ENCODE measurements at regions not wholly inside any gene's neighbourhood (a gene's known extent, or its start where the extent isn't known, plus 50 kb on each side); places are given as distances from the start of the nearest gene placed in this dataset.

DNA sequence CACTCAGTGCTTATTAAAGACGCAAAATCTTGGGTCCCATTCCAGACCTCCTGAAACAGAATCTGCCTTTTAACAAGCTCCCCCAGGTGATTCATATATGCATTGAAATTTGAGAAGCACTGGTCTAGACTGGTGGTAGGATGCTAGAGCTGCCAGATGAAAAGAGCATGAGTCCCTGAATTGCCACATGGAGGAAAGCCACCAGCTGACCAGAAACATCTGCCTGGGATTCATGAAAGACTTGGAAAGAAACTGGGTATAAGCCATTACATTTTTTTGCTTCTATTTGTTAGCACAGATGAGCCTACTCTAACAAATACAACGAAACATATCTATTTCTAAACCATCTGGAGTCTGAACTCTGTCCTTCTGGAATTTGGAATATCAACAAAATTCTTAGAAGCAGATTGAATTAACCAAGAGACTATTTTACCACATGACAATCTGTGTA lies 228.9 kb downstream of the RBM43 start:
- peak; percentile 51 for DNase-seq

DNA sequence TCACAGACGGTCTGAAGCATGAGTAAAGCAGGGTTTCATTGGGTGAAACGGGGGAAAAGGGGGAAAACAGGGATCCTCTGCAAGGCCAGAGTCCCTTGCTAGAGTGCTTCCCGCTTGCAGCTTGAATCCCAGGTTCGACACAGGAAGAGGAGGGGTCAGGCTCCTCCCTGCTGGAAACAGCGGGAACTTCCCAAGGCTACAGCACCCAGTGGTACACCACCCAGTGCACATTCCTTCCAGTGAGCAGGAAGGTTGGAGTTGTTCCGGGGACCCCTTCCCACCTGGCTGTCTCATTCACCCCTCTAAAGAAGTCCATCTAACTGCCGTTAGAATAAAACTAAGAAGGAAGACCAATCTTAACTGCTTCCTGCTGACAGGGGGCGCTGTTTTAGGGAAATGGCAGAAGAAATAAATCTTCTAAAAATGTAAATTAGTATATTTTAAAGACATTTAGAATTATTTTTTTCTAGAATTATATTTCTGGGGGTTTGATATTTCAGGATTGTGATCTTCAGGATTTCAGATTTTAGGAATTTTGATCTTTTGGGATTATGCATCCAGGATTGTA lies 230.9 kb downstream of the RBM43 start:
- no peak for DNase-seq

DNA sequence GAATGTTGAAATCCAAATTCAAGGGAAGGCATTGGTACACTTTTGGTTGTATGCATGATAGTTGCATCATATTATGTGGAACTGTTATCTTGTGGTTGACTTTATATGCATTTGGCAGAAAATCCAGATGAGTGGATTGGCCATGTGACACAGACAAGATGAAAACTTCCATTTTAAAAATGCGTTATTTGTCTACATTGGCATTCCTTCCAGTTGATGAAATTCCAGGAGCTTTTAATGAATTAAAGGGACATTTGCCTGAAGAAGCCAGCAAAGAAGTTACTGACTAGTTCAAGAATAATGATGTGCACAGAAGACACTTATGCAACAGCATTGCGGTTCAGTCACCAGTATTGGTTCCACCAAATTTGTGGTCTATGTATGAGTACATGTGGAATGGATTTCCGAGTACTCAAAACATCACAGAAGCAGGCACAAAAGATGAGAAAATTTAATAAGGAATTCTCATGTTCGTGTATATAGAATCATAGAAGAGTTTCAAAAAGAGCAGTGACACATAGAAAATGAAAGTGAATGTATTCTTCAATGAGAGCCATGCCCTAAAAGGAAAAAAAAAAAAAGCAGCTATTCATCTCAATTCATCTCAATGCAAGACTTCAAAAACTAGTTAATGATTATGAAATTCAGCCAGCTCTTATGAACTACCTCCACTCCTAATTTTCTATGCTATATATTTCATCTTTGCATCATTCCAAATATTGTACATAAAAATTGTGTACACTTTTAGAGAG lies 232.1 kb downstream of the RBM43 start:
- DNase-seq = no peak

DNA sequence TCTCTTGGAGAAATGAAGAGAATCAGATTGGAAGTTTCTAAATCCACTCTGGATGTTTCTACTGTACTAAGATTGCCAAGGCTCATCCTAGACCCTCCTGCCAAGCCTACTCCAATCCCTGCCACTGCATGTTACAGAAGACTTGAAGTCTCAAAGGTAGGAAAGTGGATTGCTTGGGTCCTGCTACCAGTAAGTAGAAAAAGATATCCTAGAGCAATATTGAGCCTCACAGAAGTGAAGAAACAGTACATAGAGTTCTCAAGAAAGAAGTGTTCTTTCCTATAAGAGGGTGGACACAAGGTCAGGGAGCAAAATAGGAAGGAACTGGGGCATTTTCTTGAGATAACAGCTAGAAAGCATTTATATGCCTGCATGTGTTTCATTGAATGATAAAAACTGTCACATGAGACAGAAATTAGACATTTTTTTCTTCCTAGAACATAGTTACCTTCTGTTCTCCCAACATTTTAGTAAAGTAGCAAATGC lies 232.9 kb downstream of the RBM43 start:
- DNase-seq = no peak

DNA sequence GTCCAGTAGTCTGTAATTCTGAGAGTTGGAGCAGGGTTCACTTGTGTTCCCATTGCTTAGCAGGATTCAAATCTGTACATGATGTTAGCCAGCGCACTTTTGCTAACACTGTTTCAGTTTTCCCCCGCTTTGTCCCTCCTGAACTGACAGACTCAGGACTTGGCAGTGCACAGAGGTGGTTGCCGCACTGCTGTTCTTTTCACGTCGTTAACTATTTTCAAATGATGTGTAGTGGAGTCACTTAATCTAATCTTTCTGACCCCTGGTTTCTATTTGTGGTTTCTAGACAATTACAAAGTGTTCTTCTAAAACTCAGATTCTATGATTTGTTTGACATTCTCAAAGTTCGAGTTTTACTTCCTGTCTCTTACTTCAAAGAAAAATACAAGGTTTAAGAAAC lies 234.5 kb downstream of the RBM43 start:
- DNase-seq = no peak

DNA sequence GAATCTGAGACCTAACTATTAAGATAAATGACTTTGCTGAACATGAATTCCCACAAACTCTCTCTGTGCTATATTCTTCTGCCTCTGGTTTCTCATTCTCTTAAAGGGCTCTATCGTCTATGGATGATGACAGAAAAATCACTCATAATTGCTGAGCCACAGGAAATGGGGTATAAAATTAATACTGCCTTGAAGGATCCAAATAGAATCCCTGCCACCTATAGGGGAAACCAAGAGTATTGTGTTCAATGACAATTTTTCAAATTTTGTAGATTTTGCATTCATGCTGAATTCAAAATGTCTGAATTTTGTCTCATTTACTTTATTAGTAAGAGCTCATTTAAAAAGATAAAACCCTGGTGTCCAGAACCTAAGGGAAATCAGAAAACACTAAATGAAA lies 235.8 kb downstream of the RBM43 start:
- DNase-seq = no peak

DNA sequence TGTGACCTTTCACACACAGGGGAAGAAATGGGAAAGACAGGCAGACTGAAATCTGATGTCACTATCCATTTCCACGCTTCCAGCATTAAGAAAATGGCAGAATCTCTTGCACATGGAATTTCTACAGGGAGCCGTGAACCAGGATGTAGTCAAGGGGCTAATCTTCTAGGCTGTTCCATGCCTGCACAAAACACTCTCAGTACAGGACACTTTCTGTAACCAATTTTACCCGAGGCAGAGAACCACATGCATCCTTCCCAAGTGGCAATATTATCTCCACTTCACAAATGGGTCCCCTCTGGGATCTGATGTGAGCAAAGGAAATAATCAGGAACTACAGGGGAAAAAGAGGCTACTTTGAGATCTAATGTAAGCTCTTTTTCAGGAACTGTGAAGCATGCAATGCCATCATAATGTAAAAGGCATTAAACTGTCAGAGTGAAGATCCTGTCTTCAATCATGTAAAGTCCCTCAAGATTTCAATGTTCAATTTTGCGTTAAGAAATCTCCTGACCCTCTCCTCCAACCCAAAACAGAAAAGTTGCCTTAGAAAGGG lies 236.9 kb downstream of the RBM43 start:
- no peak for DNase-seq

DNA sequence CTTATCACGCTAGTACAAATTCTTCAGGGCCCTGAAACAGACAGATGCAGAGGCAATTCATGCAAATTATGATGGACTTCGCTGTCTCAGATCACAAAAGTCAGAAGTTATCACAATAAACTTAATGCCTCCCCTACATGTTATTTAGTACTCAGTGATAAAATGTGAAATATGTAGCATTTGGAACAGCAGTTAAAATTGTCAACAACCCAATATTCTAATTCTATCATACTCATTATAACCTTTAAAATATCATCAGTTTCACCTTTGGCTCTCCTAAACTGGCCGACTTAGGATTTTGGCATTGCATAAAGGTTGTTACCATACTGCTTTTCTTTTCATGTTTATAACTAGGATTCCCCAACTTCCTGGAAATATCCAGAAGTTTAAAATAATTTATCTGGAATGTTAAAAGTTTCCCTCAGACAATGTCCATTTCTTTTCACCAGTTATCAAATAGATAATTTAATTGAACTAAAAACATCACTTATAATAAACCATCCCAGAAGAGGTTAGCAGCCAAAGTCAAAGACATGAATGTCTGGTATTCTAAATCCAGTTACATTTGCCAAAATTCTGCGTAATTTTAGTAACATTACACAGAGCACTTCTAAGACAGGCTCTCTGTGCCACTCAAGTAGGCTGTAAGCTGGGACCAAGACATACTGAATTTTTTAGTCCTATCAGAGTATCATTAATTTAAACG lies 239.8 kb downstream of the RBM43 start:
- no peak for DNase-seq

DNA sequence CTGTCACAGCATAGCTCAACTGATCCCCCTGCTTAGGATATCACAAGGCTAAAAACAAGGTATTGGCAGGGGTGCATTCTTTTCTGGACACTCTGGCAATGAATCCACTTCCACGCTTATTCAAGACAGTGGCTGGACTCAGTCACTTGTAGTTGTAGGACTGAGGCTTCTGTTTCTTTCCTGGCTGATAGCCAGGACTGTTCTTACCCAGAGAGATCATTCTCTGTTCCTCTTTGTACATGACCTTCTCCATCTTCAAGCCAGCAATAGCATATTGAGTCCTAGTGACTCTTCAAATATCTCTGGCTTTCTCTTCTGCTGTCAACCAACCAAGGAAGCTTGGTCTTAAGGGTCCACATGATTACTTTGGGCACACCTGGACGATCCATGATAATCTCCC lies 241.3 kb downstream of the RBM43 start:
- no peak for DNase-seq

DNA sequence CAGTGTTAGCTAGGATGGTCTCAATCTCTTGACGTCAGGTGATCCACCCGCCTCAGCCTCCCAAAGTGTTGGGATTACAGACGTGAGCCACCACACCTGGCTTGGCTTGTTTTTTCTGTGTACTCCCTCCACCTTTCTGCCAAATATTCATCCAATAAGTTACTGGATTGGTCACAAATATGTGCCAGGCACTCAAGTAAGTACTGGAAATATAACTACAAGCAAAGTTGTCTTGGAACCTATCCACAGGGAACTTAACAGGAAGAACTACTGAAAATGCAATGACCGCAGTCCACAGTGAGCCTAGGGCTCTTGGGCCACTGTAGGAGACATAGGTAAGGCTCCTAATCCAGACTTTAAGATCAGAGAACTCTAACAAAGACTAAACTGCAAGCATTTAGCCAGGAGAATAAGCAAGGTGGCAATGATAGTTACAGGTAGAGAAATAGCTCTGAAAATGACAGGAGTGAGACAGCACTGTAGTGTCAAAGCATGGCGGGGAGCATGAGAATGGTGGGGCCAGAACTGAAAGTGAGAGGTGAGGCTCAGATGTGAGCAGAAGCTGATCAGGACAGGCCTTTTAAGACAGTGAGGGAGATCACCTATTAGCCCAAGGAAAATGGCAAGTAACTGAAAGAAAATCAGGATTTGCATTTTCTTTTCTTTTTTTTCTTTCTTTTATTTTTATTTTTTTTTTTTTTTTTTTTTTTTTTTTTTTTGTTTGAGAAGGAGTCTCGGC lies 252.1 kb downstream of the RBM43 start:
- DNase-seq = no peak

DNA sequence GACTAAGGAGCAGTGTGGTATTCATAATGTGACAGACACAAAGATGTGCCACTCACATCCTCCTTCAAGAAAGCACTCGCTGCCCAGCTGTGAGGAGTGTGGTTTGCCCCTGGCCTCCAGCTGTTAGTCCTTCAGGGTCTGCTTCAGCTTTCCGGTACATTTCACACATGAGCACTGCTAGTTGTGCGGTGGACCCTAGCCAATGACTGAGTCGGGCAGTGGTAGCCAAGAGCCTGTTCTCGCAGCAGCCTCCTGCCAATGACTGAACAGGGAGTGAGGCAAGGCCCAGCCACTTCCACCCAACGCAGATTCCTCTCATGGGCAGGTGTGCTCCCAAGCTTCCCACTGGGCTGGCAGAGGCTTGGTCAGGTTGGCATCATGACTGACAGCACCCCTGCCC lies 254.3 kb downstream of the RBM43 start:
- no peak for DNase-seq

DNA sequence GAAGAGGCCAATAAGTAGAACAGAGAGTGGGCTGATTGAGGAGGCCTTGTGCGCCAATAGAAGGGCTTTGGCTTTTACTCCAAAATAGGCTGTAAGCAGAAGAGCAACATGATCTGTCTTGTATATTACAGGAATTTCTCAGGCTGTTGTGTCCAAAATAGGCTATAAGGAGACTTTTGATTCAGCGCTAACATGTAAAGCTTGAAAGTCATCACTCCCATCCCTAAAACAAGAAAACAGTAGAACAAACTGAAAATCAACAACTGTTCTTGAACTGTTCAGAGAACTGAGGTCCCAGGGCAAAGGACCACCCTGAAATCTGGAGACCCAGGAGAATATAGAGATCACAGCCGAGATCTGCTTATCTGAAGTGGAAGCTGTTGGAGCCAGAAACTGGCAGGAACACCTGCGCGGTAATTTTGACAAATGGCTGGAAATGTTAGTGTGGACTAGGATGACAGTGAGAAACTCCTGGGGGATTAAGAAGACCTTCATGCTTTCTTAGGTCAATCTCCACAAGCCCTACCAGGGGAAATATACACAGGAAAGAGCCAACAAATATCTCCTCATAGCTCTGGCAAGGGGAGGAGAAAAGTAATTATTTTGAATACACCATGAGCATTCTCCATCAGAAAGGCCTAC lies 258.6 kb downstream of the RBM43 start:
- peak; percentile 52 for DNase-seq

DNA sequence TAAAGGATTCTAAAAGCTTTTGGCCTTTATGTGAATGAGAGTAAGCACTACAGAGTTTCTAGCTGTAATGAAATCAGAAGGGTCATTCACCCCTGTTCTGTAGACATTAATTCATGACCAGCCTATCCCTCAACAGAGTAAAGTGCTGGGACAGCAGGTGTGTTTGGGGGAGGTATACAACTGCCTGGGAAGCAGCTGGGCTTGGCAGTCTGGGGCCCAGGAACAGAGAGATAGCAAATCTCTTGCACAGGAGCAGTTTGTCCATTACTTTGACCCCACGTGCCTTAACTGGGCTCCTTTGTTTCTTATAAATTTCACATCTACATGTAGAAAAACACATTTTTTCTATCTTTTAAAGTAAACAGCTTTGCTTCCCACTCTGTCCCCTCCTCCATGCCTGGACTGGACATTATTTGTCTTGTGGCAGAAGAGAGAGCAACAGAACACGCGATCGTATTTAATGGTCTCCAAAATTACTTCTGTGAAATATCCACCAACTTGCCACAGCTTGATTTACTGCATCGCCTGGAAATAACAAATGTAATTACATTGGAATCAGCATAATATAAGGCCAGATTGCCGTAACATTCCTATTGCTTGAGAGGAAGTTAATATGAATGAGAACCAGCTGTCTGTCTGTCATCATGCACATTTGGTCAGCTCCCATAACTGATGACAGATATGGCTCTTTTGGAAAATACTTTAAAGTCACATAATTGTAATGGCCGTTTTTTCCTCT lies 263.8 kb downstream of the RBM43 start:
- peak; percentile 60 for DNase-seq

DNA sequence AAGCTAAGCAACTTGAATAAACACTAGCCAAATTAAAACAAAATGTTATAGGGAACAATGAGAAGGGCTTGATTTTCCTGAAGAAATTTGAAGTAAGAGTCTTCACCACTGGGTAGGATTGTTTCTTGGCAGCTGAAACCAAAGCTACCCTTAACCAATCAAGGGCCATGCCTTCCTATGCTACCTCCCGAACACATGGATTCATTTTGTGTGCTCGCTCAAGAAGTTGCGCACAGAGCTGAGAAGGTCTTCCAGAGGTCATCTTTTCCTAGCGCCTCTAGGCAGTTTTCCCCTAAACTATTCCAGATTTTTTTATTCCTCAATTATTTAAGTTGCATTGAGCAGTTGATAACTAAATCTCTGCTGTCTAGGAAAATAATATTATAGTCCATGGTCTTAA lies 264.6 kb downstream of the RBM43 start:
- peak; percentile 76 for DNase-seq

DNA sequence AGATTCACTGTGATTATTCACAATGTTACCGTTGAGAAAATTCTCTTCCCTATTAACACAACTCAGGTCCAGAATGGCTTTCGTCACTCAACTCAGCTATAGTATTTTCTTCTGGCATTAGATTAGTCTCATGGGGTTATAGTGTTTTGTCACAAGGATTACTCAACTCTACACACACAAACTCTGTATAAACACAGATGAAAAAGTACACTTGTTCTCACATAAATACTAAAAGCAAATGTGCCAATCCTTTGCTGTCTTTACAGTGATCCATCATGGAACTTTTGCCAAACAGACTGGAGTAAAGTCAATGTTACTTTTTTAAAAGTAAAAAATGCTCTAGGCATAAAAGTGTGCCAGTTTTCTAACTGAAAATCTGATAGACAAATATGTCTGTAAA lies 267.6 kb downstream of the RBM43 start:
- DNase-seq = peak; percentile 48

DNA sequence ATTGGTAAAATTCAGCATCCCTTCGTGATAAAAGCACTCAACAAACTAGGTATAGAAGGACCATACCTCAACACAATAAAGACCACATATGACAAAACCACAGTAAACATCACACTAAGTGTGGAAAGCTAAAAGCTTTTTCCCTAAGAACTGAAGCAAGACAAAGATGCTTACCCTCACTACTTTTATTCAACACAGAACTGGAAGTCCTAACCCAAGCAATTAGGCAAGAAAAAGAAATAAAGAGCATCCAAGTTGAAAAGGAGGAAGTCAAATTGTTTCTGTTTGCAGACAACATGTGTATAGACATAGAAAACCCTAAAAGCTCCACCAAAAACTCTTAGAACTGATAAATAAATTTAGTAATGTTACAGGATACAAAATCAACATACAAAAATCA lies 271.7 kb downstream of the RBM43 start:
- no peak for DNase-seq

DNA sequence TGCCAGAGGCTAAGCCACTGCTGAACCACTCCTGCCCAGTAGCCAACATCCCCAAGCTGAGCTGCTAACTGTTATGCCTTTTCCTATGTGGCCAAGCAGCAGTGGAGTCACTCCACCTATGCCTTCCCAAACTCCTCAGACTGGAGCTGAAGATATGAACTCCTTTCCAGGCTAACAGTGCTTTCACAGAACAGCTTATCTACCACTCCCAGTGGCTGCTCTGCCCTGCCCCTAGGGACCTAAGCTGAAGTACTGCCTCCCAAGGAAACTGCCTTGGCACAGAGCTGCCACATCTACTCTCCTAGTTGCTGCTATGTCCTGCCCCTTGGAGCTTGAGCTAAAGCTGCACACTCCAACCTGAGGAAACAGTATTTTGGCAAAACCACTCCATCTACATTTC lies 275.9 kb downstream of the RBM43 start:
- no peak for DNase-seq

DNA sequence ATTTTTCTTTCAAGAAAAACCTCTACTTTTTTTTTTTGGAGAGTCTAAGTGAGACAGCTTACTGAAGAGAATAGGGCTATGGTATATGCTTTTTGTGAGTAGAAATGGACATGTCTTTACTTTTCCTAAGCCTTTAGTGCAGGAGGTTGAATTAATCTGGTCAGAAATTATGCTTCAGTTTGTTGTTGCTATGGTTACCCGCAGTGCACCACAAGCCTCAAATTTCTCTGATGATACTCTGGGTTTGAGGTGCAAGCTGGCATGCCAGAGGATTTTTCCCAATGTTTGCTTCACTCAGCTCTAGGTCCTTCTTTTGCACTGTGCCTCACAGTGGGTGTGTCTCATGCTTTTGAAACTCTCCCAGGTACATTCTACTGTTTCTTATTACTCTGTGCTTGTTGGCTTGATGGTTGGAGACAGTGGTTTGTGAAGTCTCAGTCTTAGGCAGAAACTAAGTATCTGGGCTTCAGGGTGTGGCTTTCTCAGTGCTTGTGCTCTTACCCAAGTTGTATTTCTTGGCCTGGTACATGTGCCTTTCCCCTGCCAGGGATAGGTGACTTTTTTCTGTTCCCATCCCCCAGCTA lies 278.3 kb downstream of the RBM43 start:
- DNase-seq = no peak

DNA sequence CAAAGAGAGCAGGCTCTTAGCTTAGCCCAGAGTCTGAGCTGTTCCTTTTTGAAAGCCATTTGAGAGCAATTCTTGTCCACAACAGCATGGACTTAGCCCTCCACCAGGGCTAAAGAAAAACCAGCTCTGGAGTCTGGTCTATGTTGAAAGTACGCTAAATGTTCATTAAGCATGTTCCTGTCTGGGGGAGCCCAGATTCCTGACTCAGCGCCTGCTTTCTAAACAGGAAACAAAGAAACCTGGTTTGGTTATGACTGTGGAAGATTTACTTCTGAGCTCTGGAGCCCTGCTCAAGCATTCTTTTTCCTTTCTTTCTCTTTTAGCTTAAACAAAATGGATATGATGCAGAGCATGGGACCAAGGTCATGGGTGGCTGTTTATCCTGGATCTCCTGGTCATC lies 279.8 kb downstream of the RBM43 start:
- DNase-seq = no peak

DNA sequence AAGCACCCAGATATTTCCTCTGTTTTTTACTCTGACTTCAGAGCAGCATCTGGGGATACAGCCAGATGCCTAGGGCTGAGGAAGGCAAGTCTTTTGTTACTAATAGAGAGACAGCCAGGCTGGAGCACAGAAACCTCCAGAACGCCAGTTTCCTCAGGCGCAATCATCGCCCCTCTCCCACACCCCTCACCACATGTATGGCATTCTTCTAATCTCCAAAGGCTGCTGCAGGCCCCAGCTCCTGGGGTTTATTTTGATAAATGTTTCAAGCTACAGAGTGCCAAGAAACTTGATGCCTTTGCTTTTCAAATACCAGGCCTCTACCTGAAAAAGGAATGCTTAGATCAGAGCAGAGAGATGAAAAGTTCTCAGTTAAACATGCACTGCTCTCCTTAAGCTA lies 283.6 kb downstream of the RBM43 start:
- DNase-seq = no peak
